ENCODE measurements at regions not wholly inside any gene's neighbourhood (a gene's known extent, or its start where the extent isn't known, plus 50 kb on each side); places are given as distances from the start of the nearest gene placed in this dataset.

GRCh38 chr12:58720421-58720820 is 199.9 kb downstream of the LRIG3 start:
- ATAC-seq (ENCODE audit: insufficient read depth, low read depth): no peak
- no peak overlapping the region for H2AFZ ChIP-seq (ENCODE audit: low read depth, low read length)

GRCh38 chr12:58725400-58726105 is 194.8 kb downstream of the LRIG3 start:
- peaks cover 7% of the 10 kb centered on the region; the same call in 1 of the 2 replicates for H3K4me1 ChIP-seq (ENCODE audit: insufficient read depth, low read length)
- TF ChIP-seq EZH2 (IDR thresholded peaks at IDR 0.05; ENCODE audit: borderline replicate concordance, low read depth, low read length, severe bottlenecking): no peak
- TF ChIP-seq CTCF (IDR thresholded peaks at IDR 0.05; ENCODE audit: borderline replicate concordance, extremely low read depth, low read length, poor library complexity, severe bottlenecking): no peak
- no peaks in the 10 kb centered on the region for H3K79me2 ChIP-seq (ENCODE audit: insufficient read depth, low read length)
- no peak overlapping the region for H3K4me2 ChIP-seq (ENCODE audit: insufficient read depth, low read length)
- H3K4me3 ChIP-seq (ENCODE audit: low read depth in 1 of 2, low read length in 2 of 2): no peak overlapping the region
- no peak overlapping the region for H3K9ac ChIP-seq (ENCODE audit: low read depth, low read length)
- no peaks in the 10 kb centered on the region for H4K20me1 ChIP-seq (ENCODE audit: insufficient read depth, low read length)
- H3K27ac ChIP-seq (ENCODE audit: low read length): no peak overlapping the region
- no peaks in the 10 kb centered on the region for H3K36me3 ChIP-seq (ENCODE audit: insufficient read depth, low read length)
- ATAC-seq (ENCODE audit: insufficient read depth, low read depth) (no peak), DNase-seq (no peak)
- no peaks in the 10 kb centered on the region for H3K27me3 ChIP-seq (ENCODE audit: insufficient read depth, low read length, poor library complexity)
- no peaks in the 10 kb centered on the region for H3K9me3 ChIP-seq (ENCODE audit: insufficient read depth, low read length, severe bottlenecking)
- H2AFZ ChIP-seq (ENCODE audit: low read depth, low read length): no peak overlapping the region

More at GRCh38 chr12:58720421-58720820, 199.9 kb downstream of the LRIG3 start:
- Histone ChIP-seq H3K27me3 (ENCODE audit: insufficient read depth, low read length, poor library complexity) (no peaks in the 10 kb centered on the region), H3K27ac (ENCODE audit: low read length) (no peak overlapping the region), H3K36me3 (ENCODE audit: insufficient read depth, low read length) (no peaks in the 10 kb centered on the region), H3K4me2 (ENCODE audit: insufficient read depth, low read length) (no peak overlapping the region), H4K20me1 (ENCODE audit: insufficient read depth, low read length) (no peaks in the 10 kb centered on the region), H3K9ac (ENCODE audit: low read depth, low read length) (no peak overlapping the region), H3K4me3 (ENCODE audit: low read depth in 1 of 2, low read length in 2 of 2) (no peak overlapping the region), H3K4me1 (ENCODE audit: insufficient read depth, low read length) (no peaks in the 10 kb centered on the region), H3K79me2 (ENCODE audit: insufficient read depth, low read length) (no peaks in the 10 kb centered on the region), H3K9me3 (ENCODE audit: insufficient read depth, low read length, severe bottlenecking) (no peaks in the 10 kb centered on the region)
- TF ChIP-seq CTCF (IDR thresholded peaks at IDR 0.05; ENCODE audit: borderline replicate concordance, extremely low read depth, low read length, poor library complexity, severe bottlenecking): no peak
- TF ChIP-seq EZH2 (IDR thresholded peaks at IDR 0.05; ENCODE audit: borderline replicate concordance, low read depth, low read length, severe bottlenecking): no peak
- DNase-seq: no peak

- H3K4me1 ChIP-seq (ENCODE audit: insufficient read depth, low read length): peaks cover 7% of the 10 kb centered on the region; the same call in 1 of the 2 replicates
- H3K27me3 ChIP-seq (ENCODE audit: insufficient read depth, low read length, poor library complexity): no peaks in the 10 kb centered on the region
- H3K4me2 ChIP-seq (ENCODE audit: insufficient read depth, low read length): no peak overlapping the region
- no peak overlapping the region for H3K9ac ChIP-seq (ENCODE audit: low read depth, low read length)
- TF ChIP-seq EZH2 (IDR thresholded peaks at IDR 0.05; ENCODE audit: borderline replicate concordance, low read depth, low read length, severe bottlenecking) (no peak), CTCF (IDR thresholded peaks at IDR 0.05; ENCODE audit: borderline replicate concordance, extremely low read depth, low read length, poor library complexity, severe bottlenecking) (no peak)
- H3K9me3 ChIP-seq (ENCODE audit: insufficient read depth, low read length, severe bottlenecking): no peaks in the 10 kb centered on the region
- no peaks in the 10 kb centered on the region for H3K79me2 ChIP-seq (ENCODE audit: insufficient read depth, low read length)
- no peak overlapping the region for H3K4me3 ChIP-seq (ENCODE audit: low read depth in 1 of 2, low read length in 2 of 2)
- H4K20me1 ChIP-seq (ENCODE audit: insufficient read depth, low read length): no peaks in the 10 kb centered on the region
- DNase-seq (no peak), ATAC-seq (ENCODE audit: insufficient read depth, low read depth) (no peak)
- H2AFZ ChIP-seq (ENCODE audit: low read depth, low read length): no peak overlapping the region
- H3K36me3 ChIP-seq (ENCODE audit: insufficient read depth, low read length): no peaks in the 10 kb centered on the region
- no peak overlapping the region for H3K27ac ChIP-seq (ENCODE audit: low read length)
Observed at GRCh38 chr12:58727521-58727920, 192.8 kb downstream of the LRIG3 start.
